HG03460 (cell line): ENCODE measurements at regions not wholly inside any gene's neighbourhood (a gene's known extent, or its start where the extent isn't known, plus 50 kb on each side); places are given as distances from the start of the nearest gene placed in this dataset.
"Not testable (repeated sequence)": the region's sequence is repeated elsewhere in the genome, so short reads cannot be mapped to it uniquely, and the experiment has no call there.

Experiments
- ATAC-seq: cut with Tn5 transposase; IDR thresholded peaks from one replicate; pipeline ENCODE4 v1.9.1; 2021; ENCODE audit not compliant: unreplicated experiment

GRCh38 chr15:66959875-66960274 lies 105.5 kb upstream of the SMAD3 start:
- ATAC-seq = no peak

GRCh38 chr15:66960519-66960918 lies 104.9 kb upstream of the SMAD3 start:
- ATAC-seq = no peak

- no peak for ATAC-seq
These were observed 104.0 kb upstream of the SMAD3 start for GRCh38 chr15:66961407-66961884.

GRCh38 chr15:66961901-66962300 lies 103.5 kb upstream of the SMAD3 start:
- no peak for ATAC-seq

- ATAC-seq = no peak
These were observed 102.9 kb upstream of the SMAD3 start for GRCh38 chr15:66962522-66962921.

GRCh38 chr15:66963084-66963483 lies 102.3 kb upstream of the SMAD3 start:
- no peak for ATAC-seq

GRCh38 chr15:66963710-66964109 lies 101.7 kb upstream of the SMAD3 start:
- no peak for ATAC-seq

- no peak for ATAC-seq
These were observed 101.2 kb upstream of the SMAD3 start for GRCh38 chr15:66964111-66964738.

- no peak for ATAC-seq
These were observed 100.6 kb upstream of the SMAD3 start for GRCh38 chr15:66964791-66965190.

- no peak for ATAC-seq
These were observed 100.1 kb upstream of the SMAD3 start for GRCh38 chr15:66965201-66965900.

- no peak for ATAC-seq
These were observed 99.1 kb upstream of the SMAD3 start for GRCh38 chr15:66966256-66966655.

GRCh38 chr15:66968806-66969596 lies 96.4 kb upstream of the SMAD3 start:
- no peak for ATAC-seq

- not testable (repeated sequence) for ATAC-seq
These were observed 91.3 kb upstream of the SMAD3 start for GRCh38 chr15:66974131-66974530.

GRCh38 chr15:66976106-66976640 lies 89.2 kb upstream of the SMAD3 start:
- ATAC-seq = not testable (repeated sequence)

- ATAC-seq = not testable (repeated sequence)
These were observed 85.1 kb upstream of the SMAD3 start for GRCh38 chr15:66980326-66980725.

GRCh38 chr15:66981771-66982170 lies 83.6 kb upstream of the SMAD3 start:
- no peak for ATAC-seq

- ATAC-seq = no peak
These were observed 83.2 kb upstream of the SMAD3 start for GRCh38 chr15:66982250-66982649.

GRCh38 chr15:66982816-66983215 lies 82.6 kb upstream of the SMAD3 start:
- ATAC-seq = no peak

- no peak for ATAC-seq
These were observed 79.7 kb upstream of the SMAD3 start for GRCh38 chr15:66985653-66986052.

- no peak for ATAC-seq
These were observed 78.5 kb upstream of the SMAD3 start for GRCh38 chr15:66986951-66987350.

- no peak for ATAC-seq
These were observed 72.3 kb upstream of the SMAD3 start for GRCh38 chr15:66993090-66993489.
